ENCODE measurements at regions not wholly inside any gene's neighbourhood (a gene's known extent, or its start where the extent isn't known, plus 50 kb on each side); places are given as distances from the start of the nearest gene placed in this dataset.

GRCh38 chr6:129778793-129779192 is 68.8 kb upstream of the ARHGAP18 start:
- no peak for DNase-seq
- in situ Hi-C loops (cut with MboI; ENCODE audit: low pct_unique_long_range_greater_than_20kb, low sequenced_read_pairs): no loop called here

- DNase-seq: no peak
- in situ Hi-C loops (cut with MboI; ENCODE audit: low pct_unique_long_range_greater_than_20kb, low sequenced_read_pairs): no loop called here
Measured at GRCh38 chr6:129777371-129777770, 67.4 kb upstream of the ARHGAP18 start.

GRCh38 chr6:129776542-129777330 is 66.8 kb upstream of the ARHGAP18 start:
- in situ Hi-C loops (cut with MboI; ENCODE audit: low pct_unique_long_range_greater_than_20kb, low sequenced_read_pairs): no loop called here
- DNase-seq: peak; percentile 81

GRCh38 chr6:129774697-129775447 is 64.9 kb upstream of the ARHGAP18 start:
- in situ Hi-C loops (cut with MboI; ENCODE audit: low pct_unique_long_range_greater_than_20kb, low sequenced_read_pairs): no loop called here
- DNase-seq: peak; percentile 82

GRCh38 chr6:129773304-129773703 is 63.3 kb upstream of the ARHGAP18 start:
- in situ Hi-C loops (cut with MboI; ENCODE audit: low pct_unique_long_range_greater_than_20kb, low sequenced_read_pairs): no loop called here
- no peak for DNase-seq

GRCh38 chr6:129771678-129772077 is 61.7 kb upstream of the ARHGAP18 start:
- in situ Hi-C loops (cut with MboI; ENCODE audit: low pct_unique_long_range_greater_than_20kb, low sequenced_read_pairs): no loop called here
- no peak for DNase-seq

- no peak for DNase-seq
- in situ Hi-C loops (cut with MboI; ENCODE audit: low pct_unique_long_range_greater_than_20kb, low sequenced_read_pairs): no loop called here
Measured at GRCh38 chr6:129767776-129768485, 58.0 kb upstream of the ARHGAP18 start.

GRCh38 chr6:129766959-129767728 is 57.2 kb upstream of the ARHGAP18 start:
- DNase-seq: peak; percentile 90
- in situ Hi-C loops (cut with MboI; ENCODE audit: low pct_unique_long_range_greater_than_20kb, low sequenced_read_pairs): no loop called here

- in situ Hi-C loops (cut with MboI; ENCODE audit: low pct_unique_long_range_greater_than_20kb, low sequenced_read_pairs): no loop called here
Measured at GRCh38 chr6:129764761-129765407, 54.9 kb upstream of the ARHGAP18 start.

GRCh38 chr6:129759796-129760605 is 50.0 kb upstream of the ARHGAP18 start:
- no peak for DNase-seq
- in situ Hi-C loops (cut with MboI; ENCODE audit: low pct_unique_long_range_greater_than_20kb, low sequenced_read_pairs): no loop called here

More at GRCh38 chr6:129764761-129765407, 54.9 kb upstream of the ARHGAP18 start:
- no peak for DNase-seq

Data from KBM-7 (cell line).